Stromal cell of bone marrow (primary cell): ENCODE measurements at regions not wholly inside any gene's neighbourhood (a gene's known extent, or its start where the extent isn't known, plus 50 kb on each side); places are given as distances from the start of the nearest gene placed in this dataset.

Experiments used
- DNase-seq: peaks from one replicate; pipeline ENCODE4 v3.0.0-alpha.2; 2012; ENCODE audit warnings: low read depth

GRCh38 chrX:5829469-5829868 lies 399.2 kb downstream of the NLGN4X start:
- DNase-seq, result no peak

GRCh38 chrX:5829060-5829459 lies 399.6 kb downstream of the NLGN4X start:
- no peak for DNase-seq

GRCh38 chrX:5823903-5824302 lies 404.8 kb downstream of the NLGN4X start:
- DNase-seq, result no peak

- no peak for DNase-seq
Measured at GRCh38 chrX:5810636-5811035, 418.0 kb downstream of the NLGN4X start.

GRCh38 chrX:5807181-5807580 lies 421.5 kb downstream of the NLGN4X start:
- DNase-seq, result no peak

GRCh38 chrX:5802391-5802790 lies 426.3 kb downstream of the NLGN4X start:
- DNase-seq, result no peak

GRCh38 chrX:5791721-5792120 lies 436.9 kb downstream of the NLGN4X start:
- DNase-seq, result no peak

- DNase-seq, result no peak
Measured at GRCh38 chrX:5788910-5789309, 439.8 kb downstream of the NLGN4X start.

- DNase-seq, result no peak
Measured at GRCh38 chrX:5780821-5781220, 447.8 kb downstream of the NLGN4X start.

GRCh38 chrX:5775846-5776430 lies 452.7 kb downstream of the NLGN4X start:
- no peak for DNase-seq

- no peak for DNase-seq
Measured at GRCh38 chrX:5774446-5774845, 454.2 kb downstream of the NLGN4X start.

GRCh38 chrX:5771441-5771840 lies 457.2 kb downstream of the NLGN4X start:
- DNase-seq, result no peak

GRCh38 chrX:5756616-5757015 lies 472.1 kb downstream of the NLGN4X start:
- no peak for DNase-seq

- DNase-seq, result no peak
Measured at GRCh38 chrX:5753291-5753690, 475.4 kb downstream of the NLGN4X start.

GRCh38 chrX:5752831-5753230 lies 475.8 kb downstream of the NLGN4X start:
- no peak for DNase-seq

- no peak for DNase-seq
Measured at GRCh38 chrX:5748586-5749150, 480.0 kb downstream of the NLGN4X start.

GRCh38 chrX:5746231-5746630 lies 482.4 kb downstream of the NLGN4X start:
- DNase-seq, result no peak

- DNase-seq, result no peak
Measured at GRCh38 chrX:5733501-5733900, 495.2 kb downstream of the NLGN4X start.

- DNase-seq, result no peak
Measured at GRCh38 chrX:5730556-5730955, 498.1 kb downstream of the NLGN4X start.

- DNase-seq, result peak; percentile 27
Measured at GRCh38 chrX:5726224-5726623, 502.4 kb downstream of the NLGN4X start.

- DNase-seq, result no peak
Measured at GRCh38 chrX:5724123-5724522, 504.5 kb downstream of the NLGN4X start.

- DNase-seq, result no peak
Measured at GRCh38 chrX:5718651-5719050, 510.0 kb downstream of the NLGN4X start.

GRCh38 chrX:5716666-5717065 lies 512.0 kb downstream of the NLGN4X start:
- no peak for DNase-seq

GRCh38 chrX:5708251-5708650 lies 520.4 kb downstream of the NLGN4X start:
- DNase-seq, result peak; percentile 31
